Activated CD4-positive, alpha-beta T cell treated with anti-CD3 and anti-CD28 coated beads, Interleukin-2, amount 10 ng/mL, durations not matched to agents 7 days and 5 days (primary cell): ENCODE measurements at regions not wholly inside any gene's neighbourhood (a gene's known extent, or its start where the extent isn't known, plus 50 kb on each side); places are given as distances from the start of the nearest gene placed in this dataset.

ENCODE experiments used
- CTCF ChIA-PET: fragments of 350-600 bp; sonication (Branson Sonifier 250); formaldehyde crosslinking; loops from one replicate; lab custom pipeline; 2021; ENCODE audit warnings: antibody characterized with exemption; lab: Charles Lee
- POLR2A ChIA-PET: fragments of 350-600 bp; sonication (Branson Sonifier 250); formaldehyde crosslinking; loops from one replicate; lab custom pipeline; 2021; ENCODE audit warnings: antibody characterized with exemption; lab: Charles Lee
- DNase-seq: peaks from one replicate; pipeline ENCODE4 v3.0.0-alpha.2; 2020
- H3K27ac Mint-ChIP-seq: one replicate; pipeline ENCODE4 v1.8.0; 2021; ENCODE audit warnings: mild to moderate bottlenecking, moderate library complexity, mixed read lengths
- H3K27me3 Mint-ChIP-seq: one replicate; pipeline ENCODE4 v1.8.0; 2021; ENCODE audit warnings: mixed read lengths
- H3K36me3 Mint-ChIP-seq: one replicate; pipeline ENCODE4 v1.8.0; 2021; ENCODE audit warnings: low read depth, mixed read lengths
- H3K4me1 Mint-ChIP-seq: one replicate; pipeline ENCODE4 v1.8.0; 2021; ENCODE audit warnings: mixed read lengths
- H3K4me3 Mint-ChIP-seq: one replicate; pipeline ENCODE4 v1.8.0; 2021; ENCODE audit warnings: mild to moderate bottlenecking, moderate library complexity, mixed read lengths
- H3K9me3 Mint-ChIP-seq: one replicate; pipeline ENCODE4 v1.8.0; 2021; ENCODE audit warnings: mixed read lengths

DNA sequence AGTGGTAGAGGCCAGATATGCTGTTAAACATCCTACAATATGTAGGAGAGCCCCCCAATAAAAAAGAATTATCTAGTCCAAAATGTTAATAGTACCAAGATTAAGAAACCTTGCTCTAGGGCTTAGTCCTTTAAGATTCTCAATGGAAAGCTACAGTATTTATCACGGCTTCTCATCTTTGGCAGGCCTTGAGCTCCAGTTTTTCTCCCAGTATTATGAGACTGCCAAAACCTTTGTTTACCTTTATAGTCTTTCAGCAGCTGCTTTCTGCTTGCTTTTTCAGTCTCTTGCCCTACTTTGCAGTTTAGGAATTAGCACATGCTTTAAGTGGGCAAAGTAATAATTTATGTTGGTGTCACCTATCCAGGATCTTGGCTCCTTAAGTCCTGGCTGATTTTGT lies 59.7 kb downstream of the NHLRC1 start:
- Mint-ChIP-seq H3K27me3 (peaks cover 2% of the 10 kb centered on the region), H3K4me3 (no peak overlapping the region), H3K36me3 (no peaks in the 10 kb centered on the region), H3K9me3 (no peaks in the 10 kb centered on the region), H3K27ac (no peak overlapping the region), H3K4me1 (no peaks in the 10 kb centered on the region)
- DNase-seq, result no peak
- CTCF ChIA-PET, result no interaction called here
- POLR2A ChIA-PET, result no interaction called here

DNA sequence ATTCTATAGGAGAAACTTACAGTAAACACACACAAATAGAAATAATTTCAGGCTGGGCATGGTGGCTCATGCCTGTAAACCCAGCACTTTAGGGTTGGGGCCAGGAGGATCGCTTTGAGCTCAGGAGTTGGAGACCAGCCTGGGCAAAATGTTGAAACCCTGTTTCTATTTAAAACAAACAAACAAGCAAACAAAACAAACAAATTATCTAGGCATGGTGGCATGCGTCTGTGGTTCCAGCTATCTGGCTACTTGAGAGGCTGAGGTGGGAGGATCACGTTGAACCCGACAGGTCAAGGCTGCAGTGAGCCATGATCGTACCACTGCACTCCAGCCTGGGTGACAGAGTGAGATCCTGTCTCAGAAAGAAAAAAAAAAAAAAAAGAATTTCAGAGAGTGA lies 64.0 kb downstream of the NHLRC1 start:
- no peak overlapping the region for H3K4me3 Mint-ChIP-seq
- H3K27ac Mint-ChIP-seq, result no peak overlapping the region
- ChIA-PET POLR2A (no interaction called here), CTCF (interaction anchor here (0.5 kb wide), 1 partner anchor 138 kb away, joined by 4 read pairs; no protein-coding TSS in a partner anchor)
- no peaks in the 10 kb centered on the region for H3K4me1 Mint-ChIP-seq
- DNase-seq, result no peak
- H3K27me3 Mint-ChIP-seq, result peaks cover 6% of the 10 kb centered on the region
- no peaks in the 10 kb centered on the region for H3K36me3 Mint-ChIP-seq
- H3K9me3 Mint-ChIP-seq, result no peaks in the 10 kb centered on the region

DNA sequence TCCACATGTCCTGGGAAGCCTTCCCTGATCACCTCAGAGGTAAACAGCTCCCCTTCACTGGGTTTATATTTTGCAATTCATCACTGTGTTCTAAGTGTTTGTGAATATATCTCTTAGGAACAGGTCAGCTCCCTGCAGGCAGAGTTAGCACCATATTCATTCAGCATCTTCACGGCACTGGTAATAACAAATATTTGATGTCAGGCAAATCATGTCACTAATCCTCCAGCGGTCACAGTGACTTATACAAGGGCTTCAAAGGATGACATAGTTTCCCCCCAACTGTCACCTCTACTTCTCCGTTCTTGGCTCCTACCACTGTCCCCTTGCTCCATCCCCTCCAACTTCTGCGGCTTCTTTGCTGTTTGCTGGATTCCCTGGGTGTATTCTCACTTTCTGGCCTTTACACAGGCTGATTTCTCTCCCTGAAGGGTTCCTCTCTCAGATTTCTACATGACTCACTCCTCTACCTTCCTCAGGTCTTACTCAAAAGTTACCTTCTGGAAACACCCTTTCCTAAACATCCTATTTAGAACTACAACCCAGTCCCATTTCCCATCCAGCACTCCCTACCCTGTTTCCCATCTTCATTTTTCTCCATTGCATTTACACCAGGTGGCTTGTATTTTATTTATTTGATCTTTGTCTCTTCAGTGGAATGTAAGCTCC lies 66.6 kb downstream of the NHLRC1 start:
- ChIA-PET POLR2A (no interaction called here), CTCF (interaction anchor here (0.6 kb wide), 2 partner anchors 26 to 222 kb away, joined by 3 read pairs; no protein-coding TSS in a partner anchor)
- Mint-ChIP-seq H3K27ac (no peak overlapping the region), H3K27me3 (peaks cover 7% of the 10 kb centered on the region), H3K36me3 (no peaks in the 10 kb centered on the region), H3K4me1 (no peaks in the 10 kb centered on the region), H3K4me3 (no peak overlapping the region), H3K9me3 (no peaks in the 10 kb centered on the region)
- no peak for DNase-seq

DNA sequence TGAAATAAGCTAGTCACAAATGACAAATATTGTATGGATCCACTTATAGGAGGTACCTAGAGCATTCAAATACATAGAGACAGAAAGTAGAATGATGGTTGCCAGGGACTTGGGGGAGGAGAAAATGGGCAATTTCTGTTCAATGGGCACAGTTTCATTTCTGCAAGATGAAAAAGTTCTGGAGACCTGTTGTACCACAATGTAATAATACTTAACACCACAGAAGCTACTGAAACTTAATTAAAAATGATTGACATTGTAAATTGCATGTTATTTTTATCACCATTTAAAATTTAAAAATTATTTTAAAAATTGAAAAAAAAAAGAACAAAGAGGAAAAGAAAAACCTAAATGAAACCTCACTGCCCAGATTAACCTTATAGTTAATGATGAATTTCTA lies 67.4 kb downstream of the NHLRC1 start:
- DNase-seq, result no peak
- Mint-ChIP-seq H3K4me3 (no peak overlapping the region), H3K27ac (no peak overlapping the region), H3K36me3 (no peaks in the 10 kb centered on the region), H3K27me3 (peaks cover 7% of the 10 kb centered on the region), H3K9me3 (no peaks in the 10 kb centered on the region), H3K4me1 (no peaks in the 10 kb centered on the region)
- ChIA-PET CTCF (no interaction called here), POLR2A (no interaction called here)

DNA sequence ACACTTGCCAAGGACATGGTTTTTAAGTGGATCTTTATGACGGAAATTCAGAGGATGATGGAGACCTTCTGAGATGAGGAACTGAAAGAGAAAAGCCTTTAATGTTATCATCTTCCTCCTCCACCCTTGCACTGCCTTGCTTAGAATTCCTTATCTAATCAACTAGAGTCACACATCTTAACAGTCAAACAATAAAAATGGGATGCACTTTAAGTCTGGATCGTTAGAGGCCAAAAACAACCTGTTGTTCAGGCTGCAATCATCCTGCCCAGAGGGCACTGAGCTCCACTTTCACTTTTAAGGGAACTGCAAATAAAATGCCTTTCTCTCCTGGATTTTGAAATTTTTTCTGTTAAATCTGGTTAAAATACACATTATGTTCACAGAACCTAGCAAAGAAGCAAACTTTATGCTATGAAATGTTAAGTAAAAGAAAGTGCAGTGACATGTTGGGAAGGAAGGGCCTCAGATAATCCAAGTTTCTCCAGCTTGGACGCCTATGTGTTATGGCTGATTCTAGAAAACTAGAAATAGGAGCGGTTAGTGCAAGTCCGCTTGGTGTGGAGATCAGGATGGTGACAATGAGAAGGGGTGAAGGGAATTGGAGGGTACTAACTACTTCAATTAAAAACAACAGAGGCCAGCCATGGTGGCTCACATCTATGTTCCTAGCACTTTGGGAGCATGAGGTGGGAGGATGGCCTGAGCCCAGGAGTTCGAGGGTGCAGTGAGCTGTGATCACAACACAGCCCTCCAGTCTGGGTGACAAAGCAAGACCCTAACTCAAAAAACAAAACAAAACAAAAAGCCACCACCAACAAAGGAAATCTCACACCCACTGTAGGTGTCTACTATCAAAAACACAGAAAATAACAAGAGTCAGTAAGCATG lies 66.4 kb upstream of the KIF13A start:
- Mint-ChIP-seq H3K27ac (no peak overlapping the region), H3K9me3 (no peaks in the 10 kb centered on the region), H3K4me1 (no peaks in the 10 kb centered on the region), H3K36me3 (no peaks in the 10 kb centered on the region), H3K4me3 (no peak overlapping the region), H3K27me3 (peaks cover 5% of the 10 kb centered on the region)
- DNase-seq, result no peak
- CTCF ChIA-PET, result no interaction called here
- POLR2A ChIA-PET, result no interaction called here

DNA sequence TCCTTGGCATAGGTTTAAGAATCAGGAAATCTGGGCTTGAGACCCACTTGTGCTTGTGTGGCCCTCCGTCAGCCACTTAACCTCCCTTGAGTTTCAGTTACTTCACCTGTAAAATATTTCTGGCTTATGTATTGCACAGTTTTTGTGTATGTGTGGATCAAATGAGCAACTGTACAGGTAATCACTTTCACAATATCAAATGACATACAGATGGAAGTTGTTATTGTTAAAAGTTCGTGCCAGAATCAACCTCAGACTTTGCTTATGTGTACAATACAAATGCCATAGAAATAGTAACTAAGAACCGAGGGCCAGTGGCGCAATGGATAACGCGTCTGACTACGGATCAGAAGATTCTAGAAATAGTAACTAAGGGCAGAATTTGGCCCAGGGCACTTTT lies 65.6 kb upstream of the KIF13A start:
- no peak overlapping the region for H3K4me3 Mint-ChIP-seq
- ChIA-PET CTCF (no interaction called here), POLR2A (no interaction called here)
- DNase-seq, result no peak
- H3K4me1 Mint-ChIP-seq, result peaks cover 4% of the 10 kb centered on the region
- H3K27me3 Mint-ChIP-seq, result peaks cover 5% of the 10 kb centered on the region
- no peak overlapping the region for H3K27ac Mint-ChIP-seq
- no peaks in the 10 kb centered on the region for H3K9me3 Mint-ChIP-seq
- no peaks in the 10 kb centered on the region for H3K36me3 Mint-ChIP-seq

DNA sequence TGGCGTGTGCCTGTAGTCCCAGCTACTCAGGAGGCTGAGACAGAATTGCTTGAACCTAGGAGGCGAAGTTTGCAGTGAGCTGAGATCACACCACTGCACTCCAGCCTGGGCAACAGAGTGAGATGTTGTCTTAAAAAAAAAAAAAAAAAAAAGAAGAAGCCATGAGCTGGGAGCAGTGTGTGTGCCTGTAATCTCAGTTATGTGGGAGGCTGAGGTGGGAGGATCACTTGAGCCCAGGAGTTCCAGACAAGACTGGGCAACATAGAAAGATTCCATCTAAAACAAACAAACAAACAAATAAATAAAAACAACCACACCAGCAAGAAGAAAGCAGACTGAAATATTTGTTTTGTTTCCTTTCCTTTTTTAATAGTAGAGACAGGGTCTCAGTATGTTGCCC lies 62.2 kb upstream of the KIF13A start:
- H3K4me1 Mint-ChIP-seq, result peaks cover 4% of the 10 kb centered on the region
- H3K4me3 Mint-ChIP-seq, result no peak overlapping the region
- ChIA-PET POLR2A (no interaction called here), CTCF (interaction anchor here (0.6 kb wide), 1 partner anchor 532 kb away, joined by 4 read pairs; no protein-coding TSS in a partner anchor)
- H3K9me3 Mint-ChIP-seq, result no peaks in the 10 kb centered on the region
- no peak overlapping the region for H3K27ac Mint-ChIP-seq
- peaks cover 4% of the 10 kb centered on the region for H3K27me3 Mint-ChIP-seq
- DNase-seq, result no peak
- H3K36me3 Mint-ChIP-seq, result no peaks in the 10 kb centered on the region

DNA sequence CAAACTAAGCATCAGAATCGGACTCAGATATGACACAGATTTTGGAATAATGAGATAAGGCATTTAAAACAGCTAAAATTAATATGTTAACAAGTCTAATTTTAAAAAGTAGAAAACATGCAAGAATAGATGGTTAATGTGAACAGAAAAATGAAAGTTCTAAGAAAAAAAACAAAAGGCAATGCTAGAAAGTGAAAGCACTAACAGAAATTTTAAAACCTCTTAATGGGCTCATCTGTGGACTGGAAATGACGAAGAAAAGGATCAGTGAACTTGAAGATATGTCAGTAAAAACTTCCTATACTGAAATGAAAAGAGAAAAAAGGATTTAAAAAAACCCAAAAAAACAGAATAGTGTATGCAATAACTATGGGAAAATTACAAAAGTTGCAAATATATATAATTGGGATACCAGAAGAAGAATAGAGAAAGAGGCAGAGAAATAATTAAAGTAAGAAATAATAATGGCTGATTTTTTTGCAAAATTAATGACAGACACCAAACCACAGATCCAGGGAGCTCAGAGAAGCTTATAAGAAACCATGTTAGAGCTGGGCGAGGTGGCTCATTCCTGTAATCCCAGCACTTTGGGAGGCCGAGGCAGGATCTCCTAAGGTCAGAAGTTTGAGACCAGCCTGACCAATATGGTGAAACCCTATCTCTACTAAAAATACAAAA lies 61.7 kb upstream of the KIF13A start:
- CTCF ChIA-PET, result interaction anchor here (0.6 kb wide), 1 partner anchor 253 kb away, joined by 3 read pairs; no protein-coding TSS in a partner anchor
- POLR2A ChIA-PET, result no interaction called here

DNA sequence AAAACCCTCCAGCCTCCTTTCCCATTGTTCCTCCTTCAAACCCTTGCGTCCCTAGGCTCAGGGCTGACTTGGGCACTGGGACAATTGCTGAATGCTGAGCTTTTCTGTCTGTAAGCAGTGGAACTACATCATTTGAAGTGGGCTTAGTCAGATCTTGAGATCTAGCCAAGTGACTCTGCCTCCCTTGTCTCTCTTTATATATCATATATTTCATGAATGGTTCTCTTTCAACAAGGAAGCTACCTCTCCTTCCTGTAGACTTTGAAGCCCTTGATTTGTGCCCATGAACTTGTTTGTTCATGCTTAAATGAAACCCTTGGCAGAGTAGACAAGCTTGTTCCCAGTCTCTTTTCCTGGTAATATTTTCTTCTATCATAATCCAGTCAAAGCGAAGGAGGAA lies 60.0 kb upstream of the KIF13A start:
- Mint-ChIP-seq H3K27me3 (peaks cover 3% of the 10 kb centered on the region), H3K9me3 (no peaks in the 10 kb centered on the region), H3K27ac (no peak overlapping the region), H3K36me3 (no peaks in the 10 kb centered on the region), H3K4me1 (peaks cover 4% of the 10 kb centered on the region), H3K4me3 (no peak overlapping the region)
- CTCF ChIA-PET, result no interaction called here
- no peak for DNase-seq
- POLR2A ChIA-PET, result no interaction called here

More for the DNA sequence above, 61.7 kb upstream of the KIF13A start:
- Mint-ChIP-seq H3K27ac (no peak overlapping the region), H3K36me3 (no peaks in the 10 kb centered on the region), H3K9me3 (no peaks in the 10 kb centered on the region), H3K4me1 (peaks cover 4% of the 10 kb centered on the region), H3K4me3 (no peak overlapping the region), H3K27me3 (peaks cover 4% of the 10 kb centered on the region)
- DNase-seq, result no peak

DNA sequence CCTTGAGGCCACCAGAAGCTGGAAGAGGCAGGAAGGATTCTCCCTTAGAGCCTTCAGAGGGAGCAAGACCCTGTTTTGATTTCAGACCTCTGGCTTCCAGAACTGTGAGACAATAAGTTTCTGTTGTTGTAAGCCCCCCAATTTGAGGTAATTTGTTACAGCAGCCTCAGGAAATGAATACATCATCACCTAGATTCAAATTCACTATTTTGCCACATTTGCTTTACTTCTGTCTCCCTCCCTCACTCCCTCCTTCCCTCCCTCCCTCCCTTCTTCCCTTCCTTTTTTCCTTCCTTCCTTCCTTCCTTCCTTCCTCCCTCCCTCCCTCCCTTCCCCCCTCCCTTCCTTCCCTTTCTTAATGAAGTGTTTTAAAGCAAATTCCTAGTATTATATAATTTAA lies 58.1 kb upstream of the KIF13A start:
- peaks cover 6% of the 10 kb centered on the region for H3K27me3 Mint-ChIP-seq
- CTCF ChIA-PET, result no interaction called here
- H3K27ac Mint-ChIP-seq, result no peak overlapping the region
- POLR2A ChIA-PET, result no interaction called here
- no peak for DNase-seq
- H3K4me1 Mint-ChIP-seq, result peaks cover 4% of the 10 kb centered on the region
- no peak overlapping the region for H3K4me3 Mint-ChIP-seq
- H3K36me3 Mint-ChIP-seq, result no peaks in the 10 kb centered on the region
- H3K9me3 Mint-ChIP-seq, result no peaks in the 10 kb centered on the region

DNA sequence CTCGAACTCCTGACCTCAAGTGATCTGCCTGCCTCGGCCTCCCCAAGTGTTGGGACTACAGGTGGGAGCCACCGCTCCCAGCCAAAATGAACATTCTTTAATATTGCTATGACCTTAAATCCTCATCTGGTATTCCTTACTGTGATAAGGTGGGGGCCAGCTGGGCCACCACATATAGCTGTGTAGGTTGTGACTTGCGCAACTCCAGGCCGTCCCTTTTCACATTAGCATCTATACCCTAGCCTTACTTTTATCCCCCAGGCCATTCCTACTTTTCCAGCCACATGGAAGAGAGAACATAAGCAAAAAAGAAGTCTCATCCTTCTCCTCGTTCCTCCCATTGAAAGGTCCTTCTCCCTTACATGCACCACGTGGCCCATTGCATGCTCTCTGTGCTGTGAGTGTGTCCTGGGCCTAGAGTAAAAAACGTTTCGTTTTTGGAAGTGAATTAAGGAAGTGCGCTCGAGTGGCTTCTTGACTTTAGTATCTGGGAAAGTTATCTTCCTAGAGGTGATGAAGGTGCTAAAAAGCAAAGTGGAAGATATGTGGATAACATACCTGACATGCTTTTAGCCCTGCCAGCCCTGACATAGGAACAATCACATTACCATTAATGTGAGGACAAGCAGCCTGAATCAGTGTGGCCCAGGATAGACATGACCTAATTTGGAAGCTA lies 56.8 kb upstream of the KIF13A start:
- peaks cover 6% of the 10 kb centered on the region for H3K27me3 Mint-ChIP-seq
- no peaks in the 10 kb centered on the region for H3K36me3 Mint-ChIP-seq
- POLR2A ChIA-PET, result no interaction called here
- H3K27ac Mint-ChIP-seq, result no peak overlapping the region
- H3K4me3 Mint-ChIP-seq, result no peak overlapping the region
- H3K4me1 Mint-ChIP-seq, result peaks cover 4% of the 10 kb centered on the region
- CTCF ChIA-PET, result no interaction called here
- no peaks in the 10 kb centered on the region for H3K9me3 Mint-ChIP-seq
- no peak for DNase-seq

DNA sequence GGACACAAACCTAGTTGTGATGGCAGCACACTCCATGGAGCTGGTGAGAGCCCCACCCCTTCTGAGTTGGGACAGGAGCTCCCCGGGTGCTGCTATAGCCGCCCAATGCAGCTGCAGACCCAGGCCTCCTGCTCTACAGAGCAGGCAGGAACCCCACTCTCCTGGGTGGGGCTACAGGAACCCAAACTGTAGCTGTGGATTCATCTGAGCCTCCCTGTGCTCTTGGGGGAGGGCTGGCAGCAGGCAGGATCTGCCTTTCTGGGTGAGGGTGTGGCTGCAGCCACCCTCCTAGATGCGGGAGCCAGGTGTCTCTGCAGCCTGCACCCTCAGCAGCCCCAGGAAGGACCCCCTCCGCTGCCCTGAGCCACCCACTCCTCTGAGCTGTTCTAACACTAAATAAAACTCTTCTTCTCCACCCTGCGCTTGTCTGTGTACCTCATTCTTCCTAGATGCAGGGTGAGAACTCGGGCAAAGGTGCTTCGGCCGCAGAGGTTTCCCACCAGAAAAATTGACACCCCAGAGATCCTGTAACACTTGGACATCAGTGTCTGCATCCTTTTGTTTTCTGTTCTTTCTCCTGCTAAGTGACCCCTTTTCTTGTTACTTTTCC lies 55.2 kb upstream of the KIF13A start:
- POLR2A ChIA-PET, result no interaction called here

More for the DNA sequence above, 55.2 kb upstream of the KIF13A start:
- Mint-ChIP-seq H3K27ac (no peak overlapping the region), H3K4me3 (no peak overlapping the region), H3K4me1 (no peaks in the 10 kb centered on the region), H3K27me3 (peaks cover 6% of the 10 kb centered on the region), H3K36me3 (no peaks in the 10 kb centered on the region), H3K9me3 (no peaks in the 10 kb centered on the region)
- CTCF ChIA-PET, result interaction anchor here (0.6 kb wide), 1 partner anchor 1571 kb away, joined by 4 read pairs; no protein-coding TSS in a partner anchor
- DNase-seq, result no peak
